ENCODE measurements at regions not wholly inside any gene's neighbourhood (a gene's known extent, or its start where the extent isn't known, plus 50 kb on each side); places are given as distances from the start of the nearest gene placed in this dataset.

GRCh38 chr4:79673898-79674297 is 265.9 kb upstream of the GK2 start:
- H3K4me3 ChIP-seq (ENCODE audit: low read depth, low read length): no peak overlapping the region
- no peak for TF ChIP-seq CTCF (IDR thresholded peaks at IDR 0.05; ENCODE audit: insufficient read depth, low read length)
- no peak for DNase-seq (ENCODE audit: low read depth)

GRCh38 chr4:79673377-79673776 is 265.3 kb upstream of the GK2 start:
- TF ChIP-seq CTCF (IDR thresholded peaks at IDR 0.05; ENCODE audit: insufficient read depth, low read length): no peak
- H3K4me3 ChIP-seq (ENCODE audit: low read depth, low read length): no peak overlapping the region
- DNase-seq (ENCODE audit: low read depth): no peak

- no peak for TF ChIP-seq CTCF (IDR thresholded peaks at IDR 0.05; ENCODE audit: insufficient read depth, low read length)
- DNase-seq (ENCODE audit: low read depth): no peak
- no peak overlapping the region for H3K4me3 ChIP-seq (ENCODE audit: low read depth, low read length)
Observed at GRCh38 chr4:79666875-79667274, 258.8 kb upstream of the GK2 start.

- DNase-seq (ENCODE audit: low read depth): no peak
- no peak for TF ChIP-seq CTCF (IDR thresholded peaks at IDR 0.05; ENCODE audit: insufficient read depth, low read length)
- no peak overlapping the region for H3K4me3 ChIP-seq (ENCODE audit: low read depth, low read length)
Observed at GRCh38 chr4:79666112-79666511, 258.1 kb upstream of the GK2 start.

GRCh38 chr4:79663865-79664264 is 255.8 kb upstream of the GK2 start:
- no peak for DNase-seq (ENCODE audit: low read depth)
- no peak overlapping the region for H3K4me3 ChIP-seq (ENCODE audit: low read depth, low read length)
- TF ChIP-seq CTCF (IDR thresholded peaks at IDR 0.05; ENCODE audit: insufficient read depth, low read length): no peak

GRCh38 chr4:79663141-79663540 is 255.1 kb upstream of the GK2 start:
- DNase-seq (ENCODE audit: low read depth): no peak
- no peak overlapping the region for H3K4me3 ChIP-seq (ENCODE audit: low read depth, low read length)
- no peak for TF ChIP-seq CTCF (IDR thresholded peaks at IDR 0.05; ENCODE audit: insufficient read depth, low read length)

- no peak for DNase-seq (ENCODE audit: low read depth)
- TF ChIP-seq CTCF (IDR thresholded peaks at IDR 0.05; ENCODE audit: insufficient read depth, low read length): no peak
Observed at GRCh38 chr4:79662651-79663050, 254.6 kb upstream of the GK2 start.

More at GRCh38 chr4:79662651-79663050, 254.6 kb upstream of the GK2 start:
- no peak overlapping the region for H3K4me3 ChIP-seq (ENCODE audit: low read depth, low read length)

All from fibroblast of the aortic adventitia (primary cell).